A673 (cell line): ENCODE measurements at regions not wholly inside any gene's neighbourhood (a gene's known extent, or its start where the extent isn't known, plus 50 kb on each side); places are given as distances from the start of the nearest gene placed in this dataset.

ENCODE experiments used
- BruUV-seq: library from RNA; stranded (reverse); fragments of 400-500 nt; replicated peaks from 2 replicates; lab custom pipeline; 2021; lab: Mats Ljungman, UMichigan
- CTCF ChIA-PET: fragments of 300-600 bp; sonication (Branson Sonifier 250); formaldehyde crosslinking; loops from one replicate; lab custom pipeline; 2022; ENCODE audit warnings: antibody characterized with exemption; lab: Charles Lee
- POLR2A ChIA-PET: fragments of 300-600 bp; sonication (Branson Sonifier 250); formaldehyde crosslinking; loops from one replicate; lab custom pipeline; 2022; ENCODE audit warnings: antibody characterized with exemption; ENCODE audit not compliant: low non-redundant PET; lab: Charles Lee
- DNase-seq: peaks from one replicate; pipeline ENCODE4 v3.0.0-alpha.2; 2015; ENCODE audit warnings: low spot score
- H3K27ac ChIP-seq: fragments of 200-600 bp; sonication (generic); 2 replicates; pipeline ENCODE4 v1.5.1; 2016; ENCODE audit warnings: mixed run types, low read depth, mild to moderate bottlenecking, mixed read lengths, antibody characterized with exemption, low read length; ENCODE audit not compliant: poor library complexity, severe bottlenecking
- H3K27me3 ChIP-seq: fragments of 200-600 bp; sonication (generic); replicated peaks from 2 replicates; pipeline ENCODE4 v1.6.1; 2017; ENCODE audit warnings: mixed run types, low read depth, mild to moderate bottlenecking, mixed read lengths, antibody characterized with exemption, low read length; ENCODE audit not compliant: insufficient read depth, poor library complexity
- H3K36me3 ChIP-seq: fragments of 200-600 bp; sonication (generic); 2 replicates; pipeline ENCODE4 v1.6.1; 2016; ENCODE audit warnings: mixed run types, mild to moderate bottlenecking, mixed read lengths, antibody characterized with exemption, low read length; ENCODE audit not compliant: insufficient read depth, poor library complexity, severe bottlenecking
- H3K4me1 ChIP-seq: fragments of 200-600 bp; sonication (generic); 2 replicates; pipeline ENCODE4 v1.6.1; 2017; ENCODE audit warnings: mixed run types, mild to moderate bottlenecking, mixed read lengths, antibody characterized with exemption, low read length; ENCODE audit not compliant: insufficient read depth, poor library complexity, severe bottlenecking
- H3K4me3 ChIP-seq: fragments of 200-600 bp; sonication (generic); 2 replicates; pipeline ENCODE4 v1.5.1; 2016; ENCODE audit warnings: low read depth, mixed run types, mild to moderate bottlenecking, mixed read lengths, low read length; ENCODE audit not compliant: poor library complexity, severe bottlenecking
- H3K9me3 ChIP-seq: fragments of 200-600 bp; sonication (generic); 2 replicates; pipeline ENCODE4 v1.6.1; 2016; ENCODE audit warnings: mixed run types, low read depth, mild to moderate bottlenecking, mixed read lengths, antibody characterized with exemption, low read length; ENCODE audit not compliant: poor library complexity, severe bottlenecking
- CTCF ChIP-seq: fragments of 300-800, 200-600 bp; sonication (generic); conservative IDR thresholded peaks from 2 replicates; pipeline ENCODE4 v1.5.1; 2017; ENCODE audit warnings: low read depth, mild to moderate bottlenecking, antibody characterized with exemption, low read length, moderate library complexity, mixed read lengths
- EZH2 ChIP-seq: fragments of 200-600 bp; sonication (generic); IDR thresholded peaks from 2 replicates; pipeline ENCODE4 v1.6.1; 2017; ENCODE audit warnings: borderline replicate concordance, low read depth, mild to moderate bottlenecking, mixed read lengths, antibody characterized with exemption, low read length; ENCODE audit not compliant: poor library complexity, severe bottlenecking
- intact Hi-C: fragments of 100-400 bp; cut with micrococcal nuclease; formaldehyde crosslinking; loops from one replicate; pipeline ENCODE4 v1.10.0; 2022; ENCODE audit not compliant: unreplicated experiment

GRCh38 chr16:13338044-13338443 is 436.6 kb downstream of the SHISA9 start:
- no TSS peak for BruUV-seq
- TF ChIP-seq EZH2 (no peak), CTCF (no peak)
- Histone ChIP-seq H3K4me1 (no peaks in the 10 kb centered on the region), H3K4me3 (no peak overlapping the region), H3K36me3 (no peaks in the 10 kb centered on the region), H3K27me3 (no peaks in the 10 kb centered on the region), H3K9me3 (peaks cover 8% of the 10 kb centered on the region), H3K27ac (no peak overlapping the region)
- intact Hi-C loops: no loop called here
- ChIA-PET POLR2A (no interaction called here), CTCF (no interaction called here)
- DNase-seq: no peak

GRCh38 chr16:13342675-13343074 is 441.3 kb downstream of the SHISA9 start:
- H3K36me3 ChIP-seq: no peaks in the 10 kb centered on the region
- TF ChIP-seq CTCF (no peak), EZH2 (no peak)
- ChIA-PET POLR2A (no interaction called here), CTCF (no interaction called here)
- DNase-seq: no peak
- no peaks in the 10 kb centered on the region for H3K27me3 ChIP-seq
- H3K4me3 ChIP-seq: no peak overlapping the region
- no peak overlapping the region for H3K27ac ChIP-seq
- H3K9me3 ChIP-seq: peaks cover 8% of the 10 kb centered on the region
- no TSS peak for BruUV-seq
- intact Hi-C loops: no loop called here
- no peaks in the 10 kb centered on the region for H3K4me1 ChIP-seq

- Histone ChIP-seq H3K27ac (no peak overlapping the region), H3K4me3 (no peak overlapping the region), H3K4me1 (no peaks in the 10 kb centered on the region), H3K36me3 (no peaks in the 10 kb centered on the region), H3K9me3 (peaks cover 14% of the 10 kb centered on the region), H3K27me3 (no peaks in the 10 kb centered on the region)
- CTCF ChIA-PET: no interaction called here
- no peak for TF ChIP-seq CTCF
- TF ChIP-seq EZH2: no peak
- POLR2A ChIA-PET: no interaction called here
- intact Hi-C loops: no loop called here
- no TSS peak for BruUV-seq
- DNase-seq: no peak
Observed at GRCh38 chr16:13344001-13344400, 442.6 kb downstream of the SHISA9 start.
